ENCODE measurements at regions not wholly inside any gene's neighbourhood (a gene's known extent, or its start where the extent isn't known, plus 50 kb on each side); places are given as distances from the start of the nearest gene placed in this dataset.

- Mint-ChIP-seq H3K4me3 (no peak overlapping the region), H3K27me3 (no peaks in the 10 kb centered on the region), H3K27ac (peak overlapping the region; percentile 20), H3K9me3 (ENCODE audit: low read depth) (no peaks in the 10 kb centered on the region), H3K4me1 (peaks cover 36% of the 10 kb centered on the region), H3K36me3 (peaks cover 6% of the 10 kb centered on the region)
- DNase-seq = no peak
- CTCF ChIA-PET = interaction anchor here (1.3 to 10.1 kb wide), 8 partner anchors 13 to 157 kb away, joined by 3 to 119 read pairs (median 6); no protein-coding TSS in a partner anchor
- peak; percentile 51 for ATAC-seq
Measured at GRCh38 chr6:25014791-25015560, 79.2 kb upstream of the RIPOR2 start.

- H3K4me1 Mint-ChIP-seq = peaks cover 33% of the 10 kb centered on the region
- peaks cover 6% of the 10 kb centered on the region for H3K36me3 Mint-ChIP-seq
- no peak overlapping the region for H3K4me3 Mint-ChIP-seq
- H3K27me3 Mint-ChIP-seq = no peaks in the 10 kb centered on the region
- no peak overlapping the region for H3K27ac Mint-ChIP-seq
- CTCF ChIA-PET = interaction anchor here (1.1 to 10.1 kb wide), 4 partner anchors 12 to 158 kb away, joined by 3 to 119 read pairs (median 53); partner anchors contain the start of gene RIPOR2
- DNase-seq = no peak
- ATAC-seq = no peak
- H3K9me3 Mint-ChIP-seq (ENCODE audit: low read depth) = no peaks in the 10 kb centered on the region
Measured at GRCh38 chr6:25016014-25016720, 80.4 kb upstream of the RIPOR2 start.

- Mint-ChIP-seq H3K9me3 (ENCODE audit: low read depth) (no peaks in the 10 kb centered on the region), H3K36me3 (peaks cover 6% of the 10 kb centered on the region), H3K4me1 (peaks cover 36% of the 10 kb centered on the region), H3K4me3 (no peak overlapping the region), H3K27ac (peak overlapping the region; percentile 39), H3K27me3 (no peaks in the 10 kb centered on the region)
- CTCF ChIA-PET = interaction anchor here (0.6 to 10.1 kb wide), 47 partner anchors 10 to 436 kb away, joined by 3 to 119 read pairs (median 4); partner anchors contain the start of genes ACOT13, C6orf62, GMNN and KIAA0319
- ATAC-seq = no peak
- no peak for DNase-seq
Measured at GRCh38 chr6:25017486-25017885, 81.7 kb upstream of the RIPOR2 start.

GRCh38 chr6:25017932-25018567, 82.3 kb upstream of the RIPOR2 start:
- peaks cover 6% of the 10 kb centered on the region for H3K36me3 Mint-ChIP-seq
- no peak overlapping the region for H3K4me3 Mint-ChIP-seq
- peak overlapping the region; percentile 39 for H3K27ac Mint-ChIP-seq
- H3K9me3 Mint-ChIP-seq (ENCODE audit: low read depth) = no peaks in the 10 kb centered on the region
- ATAC-seq (peak; percentile 89), DNase-seq (peak; percentile 87)
- CTCF ChIA-PET = interaction anchor here (0.6 to 10.1 kb wide), 49 partner anchors 10 to 439 kb away, joined by 3 to 119 read pairs (median 4); partner anchors contain the start of genes ACOT13, C6orf62, GMNN and KIAA0319
- H3K27me3 Mint-ChIP-seq = no peaks in the 10 kb centered on the region
- peaks cover 33% of the 10 kb centered on the region for H3K4me1 Mint-ChIP-seq

- H3K9me3 Mint-ChIP-seq (ENCODE audit: low read depth) = no peaks in the 10 kb centered on the region
- peaks cover 32% of the 10 kb centered on the region for H3K4me1 Mint-ChIP-seq
- H3K27me3 Mint-ChIP-seq = no peaks in the 10 kb centered on the region
- H3K36me3 Mint-ChIP-seq = peaks cover 6% of the 10 kb centered on the region
- no peak for ATAC-seq
- H3K27ac Mint-ChIP-seq = no peak overlapping the region
- H3K4me3 Mint-ChIP-seq = no peak overlapping the region
- DNase-seq = no peak
- CTCF ChIA-PET = interaction anchor here (0.6 to 10.1 kb wide), 38 partner anchors 9 to 439 kb away, joined by 3 to 119 read pairs (median 5); partner anchors contain the start of genes C6orf62 and RIPOR2
Measured at GRCh38 chr6:25018568-25018954, 82.8 kb upstream of the RIPOR2 start.

GRCh38 chr6:25022140-25022553, 86.4 kb upstream of the RIPOR2 start:
- Mint-ChIP-seq H3K27ac (no peak overlapping the region), H3K9me3 (ENCODE audit: low read depth) (no peaks in the 10 kb centered on the region), H3K36me3 (peaks cover 8% of the 10 kb centered on the region), H3K4me3 (no peak overlapping the region), H3K4me1 (peaks cover 35% of the 10 kb centered on the region), H3K27me3 (no peaks in the 10 kb centered on the region)
- no peak for DNase-seq
- ATAC-seq = no peak
- CTCF ChIA-PET = interaction anchor here (1.4 kb wide), 1 partner anchor 48 kb away, joined by 4 read pairs; no protein-coding TSS in a partner anchor

- Mint-ChIP-seq H3K9me3 (ENCODE audit: low read depth) (no peaks in the 10 kb centered on the region), H3K36me3 (peaks cover 11% of the 10 kb centered on the region), H3K27ac (no peak overlapping the region), H3K27me3 (no peaks in the 10 kb centered on the region), H3K4me3 (no peak overlapping the region), H3K4me1 (peaks cover 40% of the 10 kb centered on the region)
- CTCF ChIA-PET = interaction anchor here (0.8 to 1.4 kb wide), 3 partner anchors 10 to 115 kb away, joined by 3 to 4 read pairs (median 3); no protein-coding TSS in a partner anchor
- ATAC-seq (no peak), DNase-seq (no peak)
Measured at GRCh38 chr6:25023781-25024180, 88.0 kb upstream of the RIPOR2 start.

- DNase-seq = no peak
- CTCF ChIA-PET = interaction anchor here (1.5 to 4.8 kb wide), 6 partner anchors 11 to 167 kb away, joined by 4 to 73 read pairs (median 29); no protein-coding TSS in a partner anchor
- Mint-ChIP-seq H3K36me3 (peaks cover 11% of the 10 kb centered on the region), H3K9me3 (ENCODE audit: low read depth) (no peaks in the 10 kb centered on the region), H3K27ac (peak overlapping the region; percentile 71), H3K4me1 (peaks cover 42% of the 10 kb centered on the region), H3K4me3 (no peak overlapping the region), H3K27me3 (no peaks in the 10 kb centered on the region)
- ATAC-seq = no peak
Measured at GRCh38 chr6:25024821-25025220, 89.1 kb upstream of the RIPOR2 start.

GRCh38 chr6:25025248-25025918, 89.6 kb upstream of the RIPOR2 start:
- H3K4me1 Mint-ChIP-seq = peaks cover 42% of the 10 kb centered on the region

GRCh38 chr6:25025919-25026301, 90.2 kb upstream of the RIPOR2 start:
- CTCF ChIA-PET = interaction anchor here (0.5 to 5.5 kb wide), 20 partner anchors 10 to 168 kb away, joined by 4 to 73 read pairs (median 12); no protein-coding TSS in a partner anchor
- ATAC-seq (no peak), DNase-seq (no peak)
- H3K4me3 Mint-ChIP-seq = peak overlapping the region; percentile 7
- peaks cover 11% of the 10 kb centered on the region for H3K36me3 Mint-ChIP-seq
- peak overlapping the region; percentile 73 for H3K27ac Mint-ChIP-seq
- H3K9me3 Mint-ChIP-seq (ENCODE audit: low read depth) = no peaks in the 10 kb centered on the region
- peaks cover 42% of the 10 kb centered on the region for H3K4me1 Mint-ChIP-seq
- no peaks in the 10 kb centered on the region for H3K27me3 Mint-ChIP-seq

More at GRCh38 chr6:25025248-25025918, 89.6 kb upstream of the RIPOR2 start:
- peak overlapping the region; percentile 73 for H3K27ac Mint-ChIP-seq
- H3K36me3 Mint-ChIP-seq = peaks cover 11% of the 10 kb centered on the region
- H3K4me3 Mint-ChIP-seq = peak overlapping the region; percentile 7
- no peaks in the 10 kb centered on the region for H3K27me3 Mint-ChIP-seq
- DNase-seq (no peak), ATAC-seq (no peak)
- H3K9me3 Mint-ChIP-seq (ENCODE audit: low read depth) = no peaks in the 10 kb centered on the region
- CTCF ChIA-PET = interaction anchor here (1.2 to 5.5 kb wide), 12 partner anchors 10 to 168 kb away, joined by 4 to 73 read pairs (median 28); no protein-coding TSS in a partner anchor

- H3K4me3 Mint-ChIP-seq = peak overlapping the region; percentile 30
- peaks cover 42% of the 10 kb centered on the region for H3K4me1 Mint-ChIP-seq
- CTCF ChIA-PET = interaction anchor here (0.5 to 5.5 kb wide), 35 partner anchors 9 to 203 kb away, joined by 3 to 73 read pairs (median 5); no protein-coding TSS in a partner anchor
- H3K27me3 Mint-ChIP-seq = no peaks in the 10 kb centered on the region
- ATAC-seq = peak; percentile 18
- no peaks in the 10 kb centered on the region for H3K9me3 Mint-ChIP-seq (ENCODE audit: low read depth)
- peak overlapping the region; percentile 73 for H3K27ac Mint-ChIP-seq
- H3K36me3 Mint-ChIP-seq = peaks cover 11% of the 10 kb centered on the region
- peak; percentile 55 for DNase-seq
Measured at GRCh38 chr6:25026723-25027122, 91.0 kb upstream of the RIPOR2 start.

- Mint-ChIP-seq H3K9me3 (ENCODE audit: low read depth) (no peaks in the 10 kb centered on the region), H3K27me3 (no peaks in the 10 kb centered on the region), H3K36me3 (peaks cover 14% of the 10 kb centered on the region), H3K27ac (peak overlapping the region; percentile 73), H3K4me1 (peaks cover 37% of the 10 kb centered on the region), H3K4me3 (peak overlapping the region; percentile 56)
- CTCF ChIA-PET = interaction anchor here (0.7 to 5.5 kb wide), 34 partner anchors 8 to 446 kb away, joined by 3 to 73 read pairs (median 5); no protein-coding TSS in a partner anchor
- DNase-seq (peak; percentile 90), ATAC-seq (peak; percentile 97)
Measured at GRCh38 chr6:25027221-25027916, 91.6 kb upstream of the RIPOR2 start.

Data from activated CD8-positive, alpha-beta memory T cell treated with anti-CD3 and anti-CD28 coated beads, Interleukin-2, amount 10 ng/mL, durations not matched to agents 7 days and 5 days (primary cell).